CD14-positive monocyte (primary cell): ENCODE measurements at regions not wholly inside any gene's neighbourhood (a gene's known extent, or its start where the extent isn't known, plus 50 kb on each side); places are given as distances from the start of the nearest gene placed in this dataset.

Experiments used
- DNase-seq, 3 donors: peaks; one replicate each; pipeline ENCODE4 v3.0.0-alpha.2; 2011 to 2022
- H2AFZ ChIP-seq: 2 replicates; pipeline ENCODE4 v1.6.0; 2012; ENCODE audit warnings: mild to moderate bottlenecking, low read depth, low read length, inconsistent platforms; ENCODE audit not compliant: insufficient read depth, poor library complexity, severe bottlenecking
- H3K27ac ChIP-seq, 2 donors: 1 replicate in 1 of 2; 2 replicates in 1 of 2; pipeline ENCODE4 v1.5.1; 2012 to 2013; ENCODE audit warnings: low read length in 2 of 2, control low read depth in 1 of 2, inconsistent platforms in 1 of 2, low read depth in 1 of 2, mild to moderate bottlenecking in 1 of 2
- H3K27me3 ChIP-seq, 2 donors: one replicate each; pipeline versions ENCODE4 v1.6.0 to v1.6.1; 2011 to 2013; ENCODE audit warnings: low read length in 2 of 2; ENCODE audit not compliant: control insufficient read depth in 2 of 2, insufficient read depth in 2 of 2
- H3K36me3 ChIP-seq, 2 donors: replicated peaks in 1 of 2; 1 replicate in 1 of 2; 2 replicates in 1 of 2; pipeline versions ENCODE4 v1.5.1 to v1.6.1; 2012 to 2013; ENCODE audit warnings: low read length in 2 of 2, control low read depth in 1 of 2, inconsistent platforms in 1 of 2, mild to moderate bottlenecking in 1 of 2; ENCODE audit not compliant: insufficient read depth in 2 of 2, control insufficient read depth in 1 of 2
- H3K4me1 ChIP-seq, 2 donors: 1 replicate in 1 of 2; 2 replicates in 1 of 2; pipeline versions ENCODE4 v1.5.1 to v1.6.1; 2012 to 2013; ENCODE audit warnings: low read length in 2 of 2, control low read depth in 1 of 2, inconsistent platforms in 1 of 2, mild to moderate bottlenecking in 1 of 2, moderate library complexity in 1 of 2; ENCODE audit not compliant: insufficient read depth in 2 of 2, control insufficient read depth in 1 of 2
- H3K4me2 ChIP-seq: replicated peaks from 2 replicates; pipeline ENCODE3; 2012; ENCODE audit warnings: low read length, moderate library complexity, mild to moderate bottlenecking; ENCODE audit not compliant: poor library complexity, severe bottlenecking; ENCODE audit errors: extremely low read depth
- H3K4me3 ChIP-seq, 3 experiments: fragments of 200-600 bp in 1 of 3; sonication (generic) in 1 of 3; replicated peaks in 1 of 3; 1 replicate in 2 of 3; 2 replicates in 1 of 3; pipeline ENCODE4 v1.5.1; 2011 to 2013; ENCODE audit warnings: low read length in 3 of 3, mild to moderate bottlenecking in 3 of 3, control low read depth in 2 of 3, low read depth in 2 of 3, inconsistent platforms in 1 of 3, moderate library complexity in 1 of 3
- H3K79me2 ChIP-seq: 2 replicates; pipeline ENCODE4 v1.6.0; 2012; ENCODE audit warnings: mild to moderate bottlenecking, control low read depth, inconsistent platforms, low read length, moderate library complexity; ENCODE audit not compliant: insufficient read depth
- H3K9ac ChIP-seq: 2 replicates; pipeline ENCODE4 v1.6.0; 2017; ENCODE audit warnings: low read length, mild to moderate bottlenecking; ENCODE audit not compliant: insufficient read depth, poor library complexity, severe bottlenecking
- H3K9me3 ChIP-seq, 2 donors: replicated peaks in 1 of 2; 1 replicate in 1 of 2; 2 replicates in 1 of 2; pipeline versions ENCODE4 v1.5.1 to v1.6.1; 2012 to 2013; ENCODE audit warnings: low read length in 2 of 2, control low read depth in 1 of 2; ENCODE audit not compliant: control insufficient read depth in 1 of 2, insufficient read depth in 1 of 2
- H4K20me1 ChIP-seq: 2 replicates; pipeline ENCODE4 v1.6.0; 2012; ENCODE audit warnings: mild to moderate bottlenecking, low read length, control low read depth, moderate library complexity; ENCODE audit not compliant: insufficient read depth
- H3K27ac Mint-ChIP-seq, 7 donors: one replicate each; pipeline ENCODE4 v1.8.0; 2020; ENCODE audit warnings: mild to moderate bottlenecking in 7 of 7, mixed read lengths in 7 of 7, moderate library complexity in 6 of 7, inconsistent platforms in 2 of 7
- H3K27me3 Mint-ChIP-seq, 3 donors: one replicate each; pipeline ENCODE4 v1.8.0; 2021 to 2022; ENCODE audit warnings: low read depth in 3 of 3, mild to moderate bottlenecking in 3 of 3, mixed read lengths in 3 of 3, moderate library complexity in 3 of 3, inconsistent platforms in 1 of 3
- H3K36me3 Mint-ChIP-seq, 2 donors: one replicate each; pipeline ENCODE4 v1.8.0; 2020; ENCODE audit warnings: mixed read lengths in 2 of 2, inconsistent platforms in 1 of 2, mild to moderate bottlenecking in 1 of 2
- H3K4me1 Mint-ChIP-seq: one replicate; pipeline ENCODE4 v1.8.0; 2020; ENCODE audit warnings: mild to moderate bottlenecking, mixed read lengths
- H3K4me3 Mint-ChIP-seq, 2 donors: one replicate each; pipeline ENCODE4 v1.8.0; 2020; ENCODE audit warnings: mild to moderate bottlenecking in 2 of 2, mixed read lengths in 2 of 2, moderate library complexity in 1 of 2
- H3K9me3 Mint-ChIP-seq, 7 donors: one replicate each; pipeline ENCODE4 v1.8.0; 2020 to 2022; ENCODE audit warnings: mixed read lengths in 7 of 7, mild to moderate bottlenecking in 6 of 7, moderate library complexity in 6 of 7, inconsistent platforms in 2 of 7
- WGBS: methylation state at CpG from one replicate; pipeline ENCODE4 v1.1.5; 2013; ENCODE audit warnings: missing lambda C conversion rate; ENCODE audit not compliant: insufficient coverage; 5-methylcytosine and 5-hydroxymethylcytosine counted together
- intact Hi-C, 2 donors: fragments of 100-400 bp; cut with micrococcal nuclease; formaldehyde crosslinking; loops; one replicate each; pipeline versions ENCODE4 v1.15.0 to v1.15.1; 2023
- TF ChIP-seq, protein P1 (sequence below): fragments of 200-600 bp; IDR thresholded peaks from one replicate; pipeline ENCODE4 v1.8.0; 2022; ENCODE audit warnings: antibody characterized with exemption, mild to moderate bottlenecking

DNA sequence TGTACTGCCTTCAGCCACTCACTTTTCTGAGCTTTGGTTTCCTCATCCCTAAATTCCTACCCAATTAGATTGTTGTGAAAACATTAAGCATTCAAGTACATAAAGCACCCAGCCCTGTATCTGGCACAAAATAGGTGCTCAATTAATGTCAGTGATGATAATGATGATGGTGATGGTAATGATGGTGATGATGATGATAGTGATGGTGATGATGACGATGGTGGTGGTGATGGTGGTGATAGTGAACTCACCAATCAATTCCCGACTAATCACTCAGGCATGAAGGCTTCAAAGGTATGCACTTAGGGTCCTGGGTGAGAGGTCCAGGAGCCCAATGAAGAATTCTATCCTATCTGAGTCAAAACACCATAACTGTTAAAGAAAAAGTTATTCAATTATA lies 383.5 kb downstream of the MATN1 start:
- H3K36me3 ChIP-seq: no peaks in the 10 kb centered on the region
- intact Hi-C loops: no loop called here
- H3K27ac ChIP-seq: no peak overlapping the region
- DNase-seq: no peak
- no peaks in the 10 kb centered on the region for H3K4me1 ChIP-seq
- Mint-ChIP-seq H3K36me3 (no peaks in the 10 kb centered on the region), H3K4me3 (no peak overlapping the region), H3K27ac (no peak overlapping the region), H3K27me3 (peaks cover 14 to 32% (median 22%) of the 10 kb centered on the region in 3 donors), H3K4me1 (no peaks in the 10 kb centered on the region), H3K9me3 (peaks cover 0 to 10% (median 5%) of the 10 kb centered on the region in 7 donors)
- WGBS: no CpG with 5 or more reads among the region's 2 CpGs
- no peak overlapping the region for H2AFZ ChIP-seq
- H3K9ac ChIP-seq: no peak overlapping the region
- TF ChIP-seq, protein P1, sequence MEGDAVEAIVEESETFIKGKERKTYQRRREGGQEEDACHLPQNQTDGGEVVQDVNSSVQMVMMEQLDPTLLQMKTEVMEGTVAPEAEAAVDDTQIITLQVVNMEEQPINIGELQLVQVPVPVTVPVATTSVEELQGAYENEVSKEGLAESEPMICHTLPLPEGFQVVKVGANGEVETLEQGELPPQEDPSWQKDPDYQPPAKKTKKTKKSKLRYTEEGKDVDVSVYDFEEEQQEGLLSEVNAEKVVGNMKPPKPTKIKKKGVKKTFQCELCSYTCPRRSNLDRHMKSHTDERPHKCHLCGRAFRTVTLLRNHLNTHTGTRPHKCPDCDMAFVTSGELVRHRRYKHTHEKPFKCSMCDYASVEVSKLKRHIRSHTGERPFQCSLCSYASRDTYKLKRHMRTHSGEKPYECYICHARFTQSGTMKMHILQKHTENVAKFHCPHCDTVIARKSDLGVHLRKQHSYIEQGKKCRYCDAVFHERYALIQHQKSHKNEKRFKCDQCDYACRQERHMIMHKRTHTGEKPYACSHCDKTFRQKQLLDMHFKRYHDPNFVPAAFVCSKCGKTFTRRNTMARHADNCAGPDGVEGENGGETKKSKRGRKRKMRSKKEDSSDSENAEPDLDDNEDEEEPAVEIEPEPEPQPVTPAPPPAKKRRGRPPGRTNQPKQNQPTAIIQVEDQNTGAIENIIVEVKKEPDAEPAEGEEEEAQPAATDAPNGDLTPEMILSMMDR: no peak
- peaks cover 4 to 6% of the 10 kb centered on the region in 2 donors for H3K9me3 ChIP-seq
- H3K79me2 ChIP-seq: no peaks in the 10 kb centered on the region
- peaks cover 22 to 31% of the 10 kb centered on the region in 2 donors for H3K27me3 ChIP-seq
- no peak overlapping the region for H3K4me2 ChIP-seq
- H4K20me1 ChIP-seq: no peaks in the 10 kb centered on the region
- H3K4me3 ChIP-seq: no peak overlapping the region

DNA sequence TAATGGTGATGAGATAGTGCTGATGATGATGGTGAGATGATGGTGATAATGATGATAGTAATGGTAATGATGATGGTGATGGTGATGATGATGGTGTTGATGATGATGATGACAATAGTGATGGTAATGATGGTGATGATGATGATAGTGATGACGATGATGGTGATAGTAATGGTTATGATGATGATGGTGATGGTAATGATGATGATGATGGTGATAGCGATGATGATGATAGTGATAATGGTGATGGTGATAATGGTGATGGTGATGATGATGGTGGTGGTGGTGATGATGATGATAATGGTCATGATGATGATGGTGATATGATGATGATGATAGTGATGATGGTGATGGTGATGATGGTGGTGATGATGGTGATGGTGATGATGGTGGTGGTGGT lies 384.6 kb downstream of the MATN1 start:
- WGBS: 97% methylated on average over 2 of the region's 2 CpGs
- H3K36me3 Mint-ChIP-seq: no peaks in the 10 kb centered on the region

More for the DNA sequence above, 384.6 kb downstream of the MATN1 start:
- no peak overlapping the region for H3K27ac ChIP-seq
- no peak for DNase-seq
- no peak overlapping the region for H3K4me3 Mint-ChIP-seq
- H3K4me1 ChIP-seq: no peaks in the 10 kb centered on the region
- no peak overlapping the region for H3K9ac ChIP-seq
- H3K4me1 Mint-ChIP-seq: no peaks in the 10 kb centered on the region
- TF ChIP-seq, protein P1: no peak
- peaks cover 14 to 25% (median 20%) of the 10 kb centered on the region in 3 donors for H3K27me3 Mint-ChIP-seq
- H3K4me2 ChIP-seq: no peak overlapping the region
- H3K9me3 ChIP-seq: peaks cover 4 to 6% of the 10 kb centered on the region in 2 donors
- H3K79me2 ChIP-seq: no peaks in the 10 kb centered on the region
- H3K27me3 ChIP-seq: peaks cover 22 to 26% of the 10 kb centered on the region in 2 donors
- no peaks in the 10 kb centered on the region for H3K36me3 ChIP-seq
- H2AFZ ChIP-seq: no peak overlapping the region
- H3K27ac Mint-ChIP-seq: no peak overlapping the region
- peaks cover 0 to 10% (median 5%) of the 10 kb centered on the region in 7 donors for H3K9me3 Mint-ChIP-seq
- intact Hi-C loops: no loop called here
- no peak overlapping the region for H3K4me3 ChIP-seq
- no peaks in the 10 kb centered on the region for H4K20me1 ChIP-seq
